GM21723 (cell line): ENCODE measurements at regions not wholly inside any gene's neighbourhood (a gene's known extent, or its start where the extent isn't known, plus 50 kb on each side); places are given as distances from the start of the nearest gene placed in this dataset.
A peak's percentile ranks its signal among the peaks of the same experiment; 100 is the strongest.
"Not testable (repeated sequence)": the region's sequence is repeated elsewhere in the genome, so short reads cannot be mapped to it uniquely, and the experiment has no call there.

Experiments
- ATAC-seq: cut with Tn5 transposase; IDR thresholded peaks from one replicate; pipeline ENCODE4 v1.9.1; 2021; ENCODE audit warnings: mild to moderate bottlenecking, moderate library complexity; ENCODE audit not compliant: unreplicated experiment

- ATAC-seq: no peak
Measured at GRCh38 chr3:137582484-137582883, 181.6 kb upstream of the SOX14 start.

GRCh38 chr3:137583256-137583655 lies 180.9 kb upstream of the SOX14 start:
- no peak for ATAC-seq

GRCh38 chr3:137588871-137589270 lies 175.2 kb upstream of the SOX14 start:
- ATAC-seq: no peak

- not testable (repeated sequence) for ATAC-seq
Measured at GRCh38 chr3:137595415-137595814, 168.7 kb upstream of the SOX14 start.

GRCh38 chr3:137610723-137611122 lies 153.4 kb upstream of the SOX14 start:
- ATAC-seq: no peak

- ATAC-seq: no peak
Measured at GRCh38 chr3:137612291-137612690, 151.8 kb upstream of the SOX14 start.

GRCh38 chr3:137615659-137616418 lies 148.3 kb upstream of the SOX14 start:
- ATAC-seq: no peak

GRCh38 chr3:137641879-137642704 lies 122.0 kb upstream of the SOX14 start:
- ATAC-seq: no peak

- no peak for ATAC-seq
Measured at GRCh38 chr3:137642831-137643230, 121.3 kb upstream of the SOX14 start.

- no peak for ATAC-seq
Measured at GRCh38 chr3:137647179-137647578, 116.9 kb upstream of the SOX14 start.

- no peak for ATAC-seq
Measured at GRCh38 chr3:137669519-137670060, 94.5 kb upstream of the SOX14 start.

- ATAC-seq: no peak
Measured at GRCh38 chr3:137687181-137687879, 76.8 kb upstream of the SOX14 start.

- peak; percentile 55 for ATAC-seq
Measured at GRCh38 chr3:137692803-137693431, 71.2 kb upstream of the SOX14 start.

GRCh38 chr3:137693791-137694190 lies 70.3 kb upstream of the SOX14 start:
- no peak for ATAC-seq

- ATAC-seq: no peak
Measured at GRCh38 chr3:137694836-137695235, 69.3 kb upstream of the SOX14 start.

GRCh38 chr3:137695351-137695750 lies 68.8 kb upstream of the SOX14 start:
- ATAC-seq: no peak

- ATAC-seq: no peak
Measured at GRCh38 chr3:137709011-137709601, 55.0 kb upstream of the SOX14 start.

- ATAC-seq: not testable (repeated sequence)
Measured at GRCh38 chr3:137713965-137714364, 50.1 kb upstream of the SOX14 start.
